Activated CD4-positive, alpha-beta T cell treated with anti-CD3 and anti-CD28 coated beads, Interleukin-2, amount 10 ng/mL, durations not matched to agents 7 days and 5 days (primary cell): ENCODE measurements at regions not wholly inside any gene's neighbourhood (a gene's known extent, or its start where the extent isn't known, plus 50 kb on each side); places are given as distances from the start of the nearest gene placed in this dataset.

Experiments
- CTCF ChIA-PET: fragments of 350-600 bp; sonication (Branson Sonifier 250); formaldehyde crosslinking; loops from one replicate; lab custom pipeline; 2021; ENCODE audit warnings: antibody characterized with exemption; lab: Charles Lee
- POLR2A ChIA-PET: fragments of 350-600 bp; sonication (Branson Sonifier 250); formaldehyde crosslinking; loops from one replicate; lab custom pipeline; 2021; ENCODE audit warnings: antibody characterized with exemption; lab: Charles Lee
- DNase-seq: peaks from one replicate; pipeline ENCODE4 v3.0.0-alpha.2; 2020
- H3K27ac Mint-ChIP-seq: one replicate; pipeline ENCODE4 v1.8.0; 2021; ENCODE audit warnings: mild to moderate bottlenecking, moderate library complexity, mixed read lengths
- H3K27me3 Mint-ChIP-seq: one replicate; pipeline ENCODE4 v1.8.0; 2021; ENCODE audit warnings: mixed read lengths
- H3K36me3 Mint-ChIP-seq: one replicate; pipeline ENCODE4 v1.8.0; 2021; ENCODE audit warnings: low read depth, mixed read lengths
- H3K4me1 Mint-ChIP-seq: one replicate; pipeline ENCODE4 v1.8.0; 2021; ENCODE audit warnings: mixed read lengths
- H3K4me3 Mint-ChIP-seq: one replicate; pipeline ENCODE4 v1.8.0; 2021; ENCODE audit warnings: mild to moderate bottlenecking, moderate library complexity, mixed read lengths
- H3K9me3 Mint-ChIP-seq: one replicate; pipeline ENCODE4 v1.8.0; 2021; ENCODE audit warnings: mixed read lengths

GRCh38 chr2:12295856-12296519 lies 420.7 kb upstream of the TRIB2 start:
- peaks cover 36% of the 10 kb centered on the region for H3K36me3 Mint-ChIP-seq
- ChIA-PET CTCF (interaction anchor here (1.5 kb wide), 1 partner anchor 10 kb away, joined by 3 read pairs; no protein-coding TSS in a partner anchor), POLR2A (no interaction called here)
- peak overlapping the region; percentile 79 for H3K27ac Mint-ChIP-seq
- H3K4me3 Mint-ChIP-seq: no peak overlapping the region
- H3K9me3 Mint-ChIP-seq: peaks cover 16% of the 10 kb centered on the region
- no peak for DNase-seq
- peaks cover 47% of the 10 kb centered on the region for H3K4me1 Mint-ChIP-seq
- peaks cover 12% of the 10 kb centered on the region for H3K27me3 Mint-ChIP-seq

- H3K36me3 Mint-ChIP-seq: peaks cover 30% of the 10 kb centered on the region
- CTCF ChIA-PET: no interaction called here
- no peak overlapping the region for H3K27ac Mint-ChIP-seq
- peaks cover 14% of the 10 kb centered on the region for H3K9me3 Mint-ChIP-seq
- DNase-seq: no peak
- peaks cover 6% of the 10 kb centered on the region for H3K27me3 Mint-ChIP-seq
- peaks cover 54% of the 10 kb centered on the region for H3K4me1 Mint-ChIP-seq
- POLR2A ChIA-PET: no interaction called here
- no peak overlapping the region for H3K4me3 Mint-ChIP-seq
Observed at GRCh38 chr2:12296915-12297314, 419.8 kb upstream of the TRIB2 start.

GRCh38 chr2:12298352-12298751 lies 418.4 kb upstream of the TRIB2 start:
- ChIA-PET POLR2A (no interaction called here), CTCF (no interaction called here)
- Mint-ChIP-seq H3K9me3 (peaks cover 12% of the 10 kb centered on the region), H3K27ac (no peak overlapping the region), H3K4me1 (peaks cover 64% of the 10 kb centered on the region), H3K36me3 (peaks cover 30% of the 10 kb centered on the region), H3K4me3 (no peak overlapping the region), H3K27me3 (peaks cover 6% of the 10 kb centered on the region)
- no peak for DNase-seq

GRCh38 chr2:12299431-12299830 lies 417.3 kb upstream of the TRIB2 start:
- Mint-ChIP-seq H3K36me3 (peaks cover 23% of the 10 kb centered on the region), H3K27ac (no peak overlapping the region), H3K27me3 (peaks cover 6% of the 10 kb centered on the region), H3K4me3 (no peak overlapping the region), H3K4me1 (peaks cover 64% of the 10 kb centered on the region), H3K9me3 (peaks cover 12% of the 10 kb centered on the region)
- ChIA-PET CTCF (interaction anchor here (0.7 kb wide), 1 partner anchor 484 kb away, joined by 3 read pairs; no protein-coding TSS in a partner anchor), POLR2A (no interaction called here)
- no peak for DNase-seq

- Mint-ChIP-seq H3K27ac (no peak overlapping the region), H3K36me3 (peaks cover 20% of the 10 kb centered on the region), H3K27me3 (peaks cover 6% of the 10 kb centered on the region), H3K9me3 (peaks cover 12% of the 10 kb centered on the region), H3K4me1 (peaks cover 60% of the 10 kb centered on the region), H3K4me3 (no peak overlapping the region)
- CTCF ChIA-PET: interaction anchor here (0.7 kb wide), 1 partner anchor 484 kb away, joined by 3 read pairs; no protein-coding TSS in a partner anchor
- DNase-seq: no peak
- POLR2A ChIA-PET: no interaction called here
Observed at GRCh38 chr2:12300019-12300602, 416.6 kb upstream of the TRIB2 start.

- POLR2A ChIA-PET: no interaction called here
- no peak overlapping the region for H3K4me3 Mint-ChIP-seq
Observed at GRCh38 chr2:12300927-12301326, 415.8 kb upstream of the TRIB2 start.

GRCh38 chr2:12302140-12302539 lies 414.6 kb upstream of the TRIB2 start:
- peak; percentile 37 for DNase-seq
- H3K27me3 Mint-ChIP-seq: peaks cover 2% of the 10 kb centered on the region
- H3K9me3 Mint-ChIP-seq: peaks cover 10% of the 10 kb centered on the region
- H3K36me3 Mint-ChIP-seq: peaks cover 13% of the 10 kb centered on the region
- H3K27ac Mint-ChIP-seq: peak overlapping the region; percentile 54
- CTCF ChIA-PET: interaction anchor here (0.5 kb wide), 1 partner anchor 416 kb away, joined by 4 read pairs; no protein-coding TSS in a partner anchor
- no peak overlapping the region for H3K4me3 Mint-ChIP-seq
- peaks cover 41% of the 10 kb centered on the region for H3K4me1 Mint-ChIP-seq
- POLR2A ChIA-PET: no interaction called here

More at GRCh38 chr2:12300927-12301326, 415.8 kb upstream of the TRIB2 start:
- no peak for DNase-seq
- Mint-ChIP-seq H3K9me3 (peaks cover 9% of the 10 kb centered on the region), H3K27ac (no peak overlapping the region), H3K36me3 (peaks cover 16% of the 10 kb centered on the region), H3K27me3 (peaks cover 6% of the 10 kb centered on the region), H3K4me1 (peaks cover 53% of the 10 kb centered on the region)
- CTCF ChIA-PET: interaction anchor here (0.5 kb wide), 1 partner anchor 538 kb away, joined by 3 read pairs; no protein-coding TSS in a partner anchor

GRCh38 chr2:12302691-12303090 lies 414.0 kb upstream of the TRIB2 start:
- DNase-seq: no peak
- peaks cover 39% of the 10 kb centered on the region for H3K4me1 Mint-ChIP-seq
- CTCF ChIA-PET: interaction anchor here (0.5 kb wide), 1 partner anchor 415 kb away, joined by 4 read pairs; no protein-coding TSS in a partner anchor
- H3K27ac Mint-ChIP-seq: no peak overlapping the region
- no peaks in the 10 kb centered on the region for H3K27me3 Mint-ChIP-seq
- H3K4me3 Mint-ChIP-seq: no peak overlapping the region
- POLR2A ChIA-PET: no interaction called here
- peaks cover 11% of the 10 kb centered on the region for H3K36me3 Mint-ChIP-seq
- H3K9me3 Mint-ChIP-seq: peaks cover 10% of the 10 kb centered on the region

GRCh38 chr2:12303181-12304030 lies 413.3 kb upstream of the TRIB2 start:
- H3K27ac Mint-ChIP-seq: peak overlapping the region; percentile 74
- no peak overlapping the region for H3K4me3 Mint-ChIP-seq
- peak; percentile 27 for DNase-seq
- H3K9me3 Mint-ChIP-seq: peaks cover 10% of the 10 kb centered on the region
- ChIA-PET CTCF (no interaction called here), POLR2A (no interaction called here)
- peaks cover 11% of the 10 kb centered on the region for H3K36me3 Mint-ChIP-seq
- H3K27me3 Mint-ChIP-seq: no peaks in the 10 kb centered on the region
- H3K4me1 Mint-ChIP-seq: peaks cover 39% of the 10 kb centered on the region

- H3K27ac Mint-ChIP-seq: no peak overlapping the region
- POLR2A ChIA-PET: no interaction called here
Observed at GRCh38 chr2:12304564-12305171, 412.1 kb upstream of the TRIB2 start.

GRCh38 chr2:12305931-12306330 lies 410.8 kb upstream of the TRIB2 start:
- Mint-ChIP-seq H3K9me3 (peaks cover 15% of the 10 kb centered on the region), H3K27ac (no peak overlapping the region), H3K27me3 (no peaks in the 10 kb centered on the region), H3K4me1 (peaks cover 53% of the 10 kb centered on the region), H3K36me3 (peaks cover 13% of the 10 kb centered on the region), H3K4me3 (no peak overlapping the region)
- ChIA-PET POLR2A (no interaction called here), CTCF (interaction anchor here (1.8 kb wide), 1 partner anchor 410 kb away, joined by 5 read pairs; no protein-coding TSS in a partner anchor)
- DNase-seq: no peak

More at GRCh38 chr2:12304564-12305171, 412.1 kb upstream of the TRIB2 start:
- Mint-ChIP-seq H3K27me3 (no peaks in the 10 kb centered on the region), H3K9me3 (peaks cover 10% of the 10 kb centered on the region), H3K36me3 (peaks cover 11% of the 10 kb centered on the region), H3K4me3 (no peak overlapping the region), H3K4me1 (peaks cover 45% of the 10 kb centered on the region)
- CTCF ChIA-PET: interaction anchor here (1.0 to 1.8 kb wide), 2 partner anchors 15 to 411 kb away, joined by 3 to 5 read pairs; no protein-coding TSS in a partner anchor
- DNase-seq: no peak

- Mint-ChIP-seq H3K9me3 (peaks cover 10% of the 10 kb centered on the region), H3K4me1 (peaks cover 37% of the 10 kb centered on the region), H3K4me3 (no peak overlapping the region), H3K27me3 (no peaks in the 10 kb centered on the region), H3K36me3 (peaks cover 2% of the 10 kb centered on the region), H3K27ac (no peak overlapping the region)
- DNase-seq: no peak
- CTCF ChIA-PET: no interaction called here
- POLR2A ChIA-PET: interaction anchor here (0.6 kb wide), 1 partner anchor 153 kb away, joined by 3 read pairs; no protein-coding TSS in a partner anchor
Observed at GRCh38 chr2:12310399-12310798, 406.3 kb upstream of the TRIB2 start.
